CD8-positive, alpha-beta memory T cell (primary cell): ENCODE measurements at regions not wholly inside any gene's neighbourhood (a gene's known extent, or its start where the extent isn't known, plus 50 kb on each side); places are given as distances from the start of the nearest gene placed in this dataset.

Experiments
- CTCF ChIA-PET: fragments of 350-600 bp; sonication (Branson Sonifier 250); formaldehyde crosslinking; loops from one replicate; lab custom pipeline; 2021; ENCODE audit warnings: antibody characterized with exemption; lab: Charles Lee
- POLR2A ChIA-PET: fragments of 350-600 bp; sonication (Branson Sonifier 250); formaldehyde crosslinking; loops from one replicate; lab custom pipeline; 2021; ENCODE audit warnings: antibody characterized with exemption; lab: Charles Lee
- DNase-seq, 5 donors: peaks; one replicate each; pipeline versions ENCODE4 v3.0.0 to v3.0.0-alpha.2; 2020 to 2022; ENCODE audit warnings: mixed read lengths in 1 of 5
- H3K27ac ChIP-seq: one replicate; pipeline ENCODE4 v1.7.0; 2013; ENCODE audit warnings: low read depth, mild to moderate bottlenecking, low read length, moderate library complexity
- H3K27me3 ChIP-seq: 2 replicates; pipeline ENCODE4 v1.7.0; 2013; ENCODE audit warnings: low read length, mild to moderate bottlenecking; ENCODE audit not compliant: insufficient read depth, poor library complexity, severe bottlenecking
- H3K36me3 ChIP-seq: 2 replicates; pipeline ENCODE4 v1.7.0; 2013; ENCODE audit warnings: mild to moderate bottlenecking, low read length, moderate library complexity; ENCODE audit not compliant: insufficient read depth
- H3K4me1 ChIP-seq: 2 replicates; pipeline ENCODE4 v1.7.0; 2013; ENCODE audit warnings: mild to moderate bottlenecking, low read length, moderate library complexity; ENCODE audit not compliant: insufficient read depth
- H3K4me3 ChIP-seq: 2 replicates; pipeline ENCODE4 v1.7.0; 2013; ENCODE audit warnings: mild to moderate bottlenecking, low read length
- H3K9me3 ChIP-seq: 2 replicates; pipeline ENCODE4 v1.7.0; 2013; ENCODE audit warnings: mild to moderate bottlenecking, low read length
- H3K27ac Mint-ChIP-seq, 8 donors: one replicate each; pipeline ENCODE4 v1.8.0; 2020 to 2021; ENCODE audit warnings: mixed read lengths in 8 of 8, mild to moderate bottlenecking in 6 of 8, inconsistent platforms in 3 of 8, moderate library complexity in 3 of 8
- H3K27me3 Mint-ChIP-seq, 2 donors: one replicate each; pipeline ENCODE4 v1.8.0; 2020 to 2021; ENCODE audit warnings: mixed read lengths in 2 of 2, mild to moderate bottlenecking in 1 of 2, moderate library complexity in 1 of 2
- H3K36me3 Mint-ChIP-seq, 3 donors: one replicate each; pipeline ENCODE4 v1.8.0; 2020 to 2021; ENCODE audit warnings: mixed read lengths in 3 of 3, inconsistent platforms in 1 of 3, mild to moderate bottlenecking in 1 of 3
- H3K4me1 Mint-ChIP-seq, 3 donors: one replicate each; pipeline ENCODE4 v1.8.0; 2020 to 2021; ENCODE audit warnings: mixed read lengths in 3 of 3, inconsistent platforms in 1 of 3, mild to moderate bottlenecking in 1 of 3
- H3K4me3 Mint-ChIP-seq, 7 donors: one replicate each; pipeline ENCODE4 v1.8.0; 2020 to 2021; ENCODE audit warnings: mixed read lengths in 7 of 7, mild to moderate bottlenecking in 6 of 7, moderate library complexity in 4 of 7, inconsistent platforms in 2 of 7
- H3K9me3 Mint-ChIP-seq, 5 donors: one replicate each; pipeline ENCODE4 v1.8.0; 2020 to 2022; ENCODE audit warnings: mixed read lengths in 5 of 5, mild to moderate bottlenecking in 3 of 5, moderate library complexity in 2 of 5, inconsistent platforms in 1 of 5

DNA sequence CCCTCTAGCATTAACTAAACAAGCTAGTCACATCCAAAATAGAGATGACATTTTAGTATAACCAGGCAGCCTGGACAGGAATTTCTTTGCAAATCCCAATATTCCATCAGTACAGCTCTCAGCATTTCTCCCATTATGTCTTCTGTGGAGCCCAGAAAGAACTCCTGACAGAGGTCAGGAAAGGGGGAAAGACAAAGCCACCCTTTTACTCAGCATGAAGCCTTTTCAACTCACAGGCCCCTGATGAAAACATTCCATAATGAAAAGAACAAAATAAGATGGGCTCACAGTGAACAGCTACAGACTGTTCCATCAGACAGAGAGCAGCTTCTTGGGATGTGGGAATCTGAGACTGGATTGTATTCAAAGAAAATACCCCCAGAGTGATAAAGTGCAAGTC, 80.6 kb downstream of the TEX35 start:
- Mint-ChIP-seq H3K27ac (no peak overlapping the region), H3K36me3 (peaks cover 0 to 5% (median 0%) of the 10 kb centered on the region in 3 donors), H3K4me1 (no peaks in the 10 kb centered on the region), H3K4me3 (no peak overlapping the region), H3K27me3 (peaks cover 12 to 29% of the 10 kb centered on the region in 2 donors), H3K9me3 (peaks cover 0 to 5% (median 2%) of the 10 kb centered on the region in 5 donors)
- H3K27ac ChIP-seq: no peak overlapping the region
- H3K36me3 ChIP-seq: no peaks in the 10 kb centered on the region
- H3K4me3 ChIP-seq: no peak overlapping the region
- H3K4me1 ChIP-seq: no peaks in the 10 kb centered on the region
- H3K9me3 ChIP-seq: no peaks in the 10 kb centered on the region
- ChIA-PET CTCF (no interaction called here), POLR2A (no interaction called here)
- DNase-seq: no peak
- no peaks in the 10 kb centered on the region for H3K27me3 ChIP-seq

DNA sequence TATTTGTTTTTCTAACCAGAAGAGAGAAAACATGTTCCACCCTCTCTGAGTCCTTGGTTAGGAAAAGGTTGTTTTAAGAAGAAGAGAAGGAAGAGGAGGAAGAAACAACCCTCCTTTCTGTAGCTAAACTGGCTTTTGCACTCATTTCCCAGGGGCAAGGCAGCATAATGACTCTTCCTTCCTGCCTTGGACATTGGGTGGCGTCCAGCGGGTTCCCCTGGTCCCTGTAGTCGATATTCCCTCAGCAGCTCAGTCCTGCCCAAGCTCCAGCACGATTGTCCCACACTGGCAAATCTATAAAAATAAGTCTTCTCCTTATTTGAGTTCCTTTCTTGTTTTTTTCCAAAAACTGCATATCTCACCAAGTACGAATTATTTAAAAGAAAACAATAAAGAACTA, 81.2 kb downstream of the TEX35 start:
- H3K36me3 ChIP-seq: no peaks in the 10 kb centered on the region
- ChIA-PET POLR2A (no interaction called here), CTCF (no interaction called here)
- H3K4me3 ChIP-seq: no peak overlapping the region
- no peak overlapping the region for H3K27ac Mint-ChIP-seq
- peaks cover 0 to 5% (median under 1%) of the 10 kb centered on the region in 5 donors for H3K9me3 Mint-ChIP-seq
- no peaks in the 10 kb centered on the region for H3K4me1 ChIP-seq
- H3K27me3 Mint-ChIP-seq: peaks cover 10 to 25% of the 10 kb centered on the region in 2 donors
- H3K4me1 Mint-ChIP-seq: no peaks in the 10 kb centered on the region
- H3K27me3 ChIP-seq: no peaks in the 10 kb centered on the region
- H3K36me3 Mint-ChIP-seq: peaks cover 0 to 5% (median 0%) of the 10 kb centered on the region in 3 donors
- DNase-seq: no peak
- H3K27ac ChIP-seq: no peak overlapping the region
- H3K9me3 ChIP-seq: no peaks in the 10 kb centered on the region
- H3K4me3 Mint-ChIP-seq: no peak overlapping the region

DNA sequence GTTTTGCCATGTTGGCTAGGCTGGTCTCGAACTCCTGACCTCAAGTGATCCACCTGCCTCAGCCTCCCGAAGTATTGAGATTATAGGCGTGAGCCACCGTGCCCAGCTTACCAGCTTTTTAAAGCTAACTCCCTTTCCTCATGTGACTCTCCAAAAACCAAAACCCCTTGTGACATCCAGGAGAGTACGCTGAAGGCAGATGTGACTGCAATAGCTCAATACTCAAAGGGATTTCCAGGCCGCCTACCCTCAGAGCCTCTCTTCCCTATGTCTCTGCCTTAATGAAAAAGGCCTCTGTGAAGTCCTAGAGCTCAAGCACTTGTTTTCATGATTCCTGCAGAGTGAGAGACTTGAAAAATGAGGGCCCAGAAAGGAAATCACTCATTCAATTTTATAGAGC, 82.6 kb downstream of the TEX35 start:
- Mint-ChIP-seq H3K4me1 (peaks cover 0 to 3% (median 0%) of the 10 kb centered on the region in 3 donors), H3K36me3 (peaks cover 0 to 5% (median 0%) of the 10 kb centered on the region in 3 donors), H3K27ac (no peak overlapping the region), H3K9me3 (peaks cover 0 to 5% (median 0%) of the 10 kb centered on the region in 5 donors), H3K4me3 (no peak overlapping the region), H3K27me3 (peaks cover 4 to 14% of the 10 kb centered on the region in 2 donors)
- CTCF ChIA-PET: no interaction called here
- Histone ChIP-seq H3K4me1 (no peaks in the 10 kb centered on the region), H3K4me3 (no peak overlapping the region), H3K27ac (no peak overlapping the region), H3K27me3 (no peaks in the 10 kb centered on the region), H3K36me3 (no peaks in the 10 kb centered on the region), H3K9me3 (no peaks in the 10 kb centered on the region)
- DNase-seq: no peak
- POLR2A ChIA-PET: no interaction called here

DNA sequence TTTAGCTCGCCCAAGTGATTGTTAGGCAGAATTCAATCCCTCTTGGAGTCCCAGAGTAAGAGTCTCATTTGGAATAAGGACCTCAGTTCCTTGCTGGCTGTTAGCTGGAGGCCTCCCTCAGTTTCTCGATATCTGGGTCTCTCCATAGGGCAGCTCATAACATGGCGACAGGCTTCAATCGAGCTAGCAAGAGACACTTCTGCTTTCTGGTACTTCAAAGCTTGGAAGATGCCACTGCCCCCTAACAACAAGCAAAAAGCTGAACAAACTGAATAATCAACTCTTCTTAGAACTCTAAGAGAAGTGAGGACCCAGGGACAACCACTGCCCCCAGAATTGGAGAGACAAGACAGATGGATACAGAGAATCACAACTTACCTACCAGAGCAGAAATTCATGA, 86.2 kb downstream of the TEX35 start:
- peaks cover 4 to 5% of the 10 kb centered on the region in 2 donors for H3K27me3 Mint-ChIP-seq
- Histone ChIP-seq H3K27ac (no peak overlapping the region), H3K4me3 (no peak overlapping the region)

DNA sequence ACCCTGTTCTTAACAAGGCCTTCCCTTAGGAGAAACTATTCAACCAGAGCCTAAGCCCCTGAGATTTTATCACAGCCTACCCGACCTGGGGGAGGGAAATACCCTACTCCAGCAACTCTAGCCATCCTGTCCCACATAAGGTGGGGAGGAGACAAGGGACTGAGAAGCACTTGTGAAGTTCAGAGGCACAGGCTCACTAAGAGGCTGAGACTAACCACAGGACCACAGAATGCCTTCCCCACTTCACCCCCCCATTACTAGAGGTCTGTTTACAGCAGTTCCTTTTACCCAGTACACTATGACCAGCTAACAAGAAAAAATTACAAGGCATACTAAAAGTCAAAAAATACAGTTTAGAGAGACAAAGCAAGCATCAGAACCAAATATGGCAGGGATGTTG, 86.8 kb downstream of the TEX35 start:
- Histone ChIP-seq H3K27me3 (no peaks in the 10 kb centered on the region), H3K27ac (no peak overlapping the region), H3K4me3 (no peak overlapping the region), H3K4me1 (no peaks in the 10 kb centered on the region), H3K36me3 (no peaks in the 10 kb centered on the region), H3K9me3 (no peaks in the 10 kb centered on the region)
- Mint-ChIP-seq H3K27ac (no peak overlapping the region), H3K36me3 (no peaks in the 10 kb centered on the region), H3K4me3 (no peak overlapping the region), H3K27me3 (peaks cover 4 to 5% of the 10 kb centered on the region in 2 donors), H3K9me3 (peaks cover 0 to 3% (median 0%) of the 10 kb centered on the region in 5 donors), H3K4me1 (peaks cover 0 to 3% (median 0%) of the 10 kb centered on the region in 3 donors)
- ChIA-PET CTCF (no interaction called here), POLR2A (no interaction called here)
- DNase-seq: no peak

More for the DNA sequence above, 86.2 kb downstream of the TEX35 start:
- H3K4me1 ChIP-seq: no peaks in the 10 kb centered on the region
- H3K9me3 ChIP-seq: no peaks in the 10 kb centered on the region
- Mint-ChIP-seq H3K4me3 (no peak overlapping the region), H3K9me3 (peaks cover 0 to 3% (median 0%) of the 10 kb centered on the region in 5 donors), H3K4me1 (peaks cover 0 to 3% (median 0%) of the 10 kb centered on the region in 3 donors), H3K27ac (no peak overlapping the region), H3K36me3 (no peaks in the 10 kb centered on the region)
- DNase-seq: no peak
- no peaks in the 10 kb centered on the region for H3K36me3 ChIP-seq
- CTCF ChIA-PET: no interaction called here
- POLR2A ChIA-PET: no interaction called here
- no peaks in the 10 kb centered on the region for H3K27me3 ChIP-seq

DNA sequence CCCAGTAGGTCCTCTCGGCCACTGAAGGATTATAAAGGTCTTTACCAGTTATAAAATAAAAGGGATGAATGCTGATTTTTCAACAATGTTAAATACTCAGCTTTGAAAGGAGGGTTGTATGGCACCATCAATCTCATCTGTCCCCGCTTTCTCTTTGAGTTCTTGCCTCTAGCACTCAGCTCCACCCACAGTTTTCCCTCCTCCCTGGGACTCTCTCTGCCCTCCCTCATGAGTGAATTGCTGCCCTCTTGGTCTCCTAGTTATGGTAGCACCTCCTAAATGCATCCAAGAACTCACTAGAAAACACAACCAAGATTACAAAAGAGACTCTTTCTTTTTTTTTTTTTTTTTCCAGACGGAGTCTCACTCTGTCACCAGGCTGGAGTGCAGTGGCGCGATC, 91.0 kb downstream of the TEX35 start:
- Mint-ChIP-seq H3K27ac (no peak overlapping the region), H3K4me3 (no peak overlapping the region), H3K27me3 (peaks cover 0 to 2% of the 10 kb centered on the region in 2 donors), H3K36me3 (peaks cover 0 to 3% (median 0%) of the 10 kb centered on the region in 3 donors), H3K9me3 (peaks cover 0 to 3% (median 0%) of the 10 kb centered on the region in 5 donors), H3K4me1 (peaks cover 0 to 11% (median 0%) of the 10 kb centered on the region in 3 donors)
- ChIA-PET CTCF (no interaction called here), POLR2A (no interaction called here)
- Histone ChIP-seq H3K4me3 (no peak overlapping the region), H3K27ac (no peak overlapping the region), H3K36me3 (no peaks in the 10 kb centered on the region), H3K9me3 (no peaks in the 10 kb centered on the region), H3K27me3 (no peaks in the 10 kb centered on the region), H3K4me1 (no peaks in the 10 kb centered on the region)
- DNase-seq: no peak

DNA sequence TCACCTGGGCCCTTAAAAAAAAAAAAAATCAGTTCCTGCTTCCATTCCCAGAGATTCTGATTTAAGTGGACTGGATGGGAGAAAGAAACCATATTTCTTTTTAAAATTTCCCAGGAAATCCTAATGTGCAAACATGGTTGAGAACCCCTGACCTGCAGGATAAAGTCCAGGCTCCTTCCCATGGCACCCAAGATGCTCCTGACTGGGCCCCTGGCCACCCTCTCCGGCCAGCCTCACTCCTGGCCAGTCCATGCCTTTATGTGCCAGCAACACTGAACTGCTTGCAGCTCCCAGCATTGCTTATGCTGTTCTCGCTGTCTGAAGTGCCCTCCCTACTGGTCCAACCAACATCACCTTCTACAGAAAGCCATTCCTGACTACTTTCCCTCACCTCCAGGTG, 93.9 kb downstream of the TEX35 start:
- peak overlapping the region in 1 of 8 donors; percentile 92 for H3K27ac Mint-ChIP-seq
- no peak overlapping the region for H3K27ac ChIP-seq
- peaks cover 0 to 8% (median 0%) of the 10 kb centered on the region in 3 donors for H3K4me1 Mint-ChIP-seq
- CTCF ChIA-PET: no interaction called here
- DNase-seq: no peak
- H3K9me3 ChIP-seq: no peaks in the 10 kb centered on the region
- H3K36me3 ChIP-seq: no peaks in the 10 kb centered on the region
- peaks cover 0 to 3% (median 0%) of the 10 kb centered on the region in 3 donors for H3K36me3 Mint-ChIP-seq
- H3K4me3 Mint-ChIP-seq: no peak overlapping the region
- no peak overlapping the region for H3K4me3 ChIP-seq
- no peaks in the 10 kb centered on the region for H3K27me3 ChIP-seq
- no peaks in the 10 kb centered on the region for H3K4me1 ChIP-seq
- H3K27me3 Mint-ChIP-seq: peaks cover 0 to 2% of the 10 kb centered on the region in 2 donors
- POLR2A ChIA-PET: no interaction called here
- peaks cover 0 to 3% (median 0%) of the 10 kb centered on the region in 5 donors for H3K9me3 Mint-ChIP-seq

DNA sequence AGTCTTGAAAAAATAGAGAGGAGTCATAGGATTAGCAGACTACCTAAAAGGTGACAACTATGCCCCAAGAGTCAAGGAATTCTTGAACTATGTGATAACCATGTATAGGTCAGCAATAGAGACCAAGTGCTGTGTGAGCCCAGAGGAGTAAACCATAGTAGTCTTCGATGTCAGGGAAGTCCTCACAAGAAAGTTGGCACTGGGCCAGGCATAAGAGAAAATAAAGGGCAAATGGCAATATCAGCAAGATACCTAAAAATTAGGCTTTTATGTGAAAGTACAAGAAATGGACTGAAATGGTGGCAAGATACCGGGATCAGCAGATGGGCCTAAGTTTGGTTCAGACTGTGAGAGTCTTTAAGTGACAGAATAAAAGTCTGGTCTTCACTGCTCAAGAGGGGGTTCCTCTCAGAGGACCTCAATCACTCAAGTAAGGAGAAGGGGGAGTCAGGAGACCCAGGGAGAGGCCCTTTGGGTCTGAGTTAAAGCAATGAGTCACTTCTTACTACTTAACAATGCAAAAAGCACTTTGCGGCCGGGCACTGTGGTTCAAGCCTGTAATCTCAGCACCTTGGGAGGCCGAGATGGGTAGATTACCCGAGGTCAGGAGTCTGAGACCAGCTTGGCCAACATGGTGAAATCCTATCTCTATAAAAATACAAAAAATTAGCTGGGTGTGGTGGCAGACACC, 95.0 kb downstream of the TEX35 start:
- H3K27ac Mint-ChIP-seq: peak overlapping the region in 2 of 8 donors; percentile 11 to 45
- H3K27ac ChIP-seq: no peak overlapping the region
- DNase-seq: no peak
- no peaks in the 10 kb centered on the region for H3K27me3 ChIP-seq
- peaks cover 0 to 3% (median 0%) of the 10 kb centered on the region in 5 donors for H3K9me3 Mint-ChIP-seq
- CTCF ChIA-PET: no interaction called here
- peaks cover 0 to 8% (median 0%) of the 10 kb centered on the region in 3 donors for H3K4me1 Mint-ChIP-seq
- peaks cover 0 to 2% of the 10 kb centered on the region in 2 donors for H3K27me3 Mint-ChIP-seq
- H3K4me3 ChIP-seq: no peak overlapping the region
- H3K36me3 Mint-ChIP-seq: peaks cover 0 to 3% (median 0%) of the 10 kb centered on the region in 3 donors
- POLR2A ChIA-PET: no interaction called here
- H3K4me1 ChIP-seq: no peaks in the 10 kb centered on the region
- no peak overlapping the region for H3K4me3 Mint-ChIP-seq
- no peaks in the 10 kb centered on the region for H3K9me3 ChIP-seq
- H3K36me3 ChIP-seq: no peaks in the 10 kb centered on the region
